SH-SY5Y (cell line): ENCODE measurements at regions not wholly inside any gene's neighbourhood (a gene's known extent, or its start where the extent isn't known, plus 50 kb on each side); places are given as distances from the start of the nearest gene placed in this dataset.

Experiments used
- GATA2 ChIP-seq: IDR thresholded peaks from 2 replicates; pipeline ENCODE4 v1.6.1; 2011; ENCODE audit warnings: mild to moderate bottlenecking, low read depth, low read length
- GATA3 ChIP-seq: IDR thresholded peaks from 2 replicates; pipeline ENCODE4 v1.6.1; 2011; ENCODE audit warnings: low read depth, mild to moderate bottlenecking, low read length, moderate library complexity

- TF ChIP-seq GATA2 (no peak), GATA3 (no peak)
Measured at GRCh38 chr3:73789825-73790444, 165.2 kb upstream of the PDZRN3 start.
